Endothelial cell of umbilical vein (primary cell): ENCODE measurements at regions not wholly inside any gene's neighbourhood (a gene's known extent, or its start where the extent isn't known, plus 50 kb on each side); places are given as distances from the start of the nearest gene placed in this dataset.

Source experiments
- BruUV-seq: library from RNA; stranded (reverse); fragments of 400-500 nt; replicated peaks from 2 replicates; lab custom pipeline; 2021; lab: Mats Ljungman, UMichigan
- CTCF ChIA-PET: fragments of 300-600, 350-600 bp; sonication (Branson Sonifier 250); formaldehyde crosslinking; loops from one replicate; lab custom pipeline; 2021; ENCODE audit warnings: antibody characterized with exemption, inconsistent platforms; lab: Charles Lee
- POLR2A ChIA-PET: fragments of 300-600, 350-600 bp; sonication (Branson Sonifier 250); formaldehyde crosslinking; loops from one replicate; lab custom pipeline; 2021; ENCODE audit warnings: antibody characterized with exemption, inconsistent platforms; lab: Charles Lee
- DNase-seq: peaks from one replicate; pipeline ENCODE4 v3.0.0-alpha.2; 2011; ENCODE audit warnings: low read depth, low spot score
- FAIRE-seq: peaks from 2 replicates; lab custom pipeline; 2011; peaks lifted over from hg19 to GRCh38; lab: Jason Lieb, UNC
- H2AFZ ChIP-seq: 2 replicates; pipeline ENCODE4 v1.6.0; 2012; ENCODE audit warnings: low read depth, low read length, control low read depth, inconsistent platforms
- H3K27ac ChIP-seq: 2 replicates; pipeline ENCODE4 v1.5.1; 2011; ENCODE audit warnings: low read depth, mild to moderate bottlenecking, control low read depth, low read length, moderate library complexity; ENCODE audit not compliant: insufficient read depth
- H3K27me3 ChIP-seq, 2 experiments: 2 replicates each; pipeline versions ENCODE4 v1.6.0 to v1.6.1; 2011; ENCODE audit warnings: low read length in 2 of 2, mixed read lengths in 1 of 2; ENCODE audit not compliant: control insufficient read depth in 2 of 2, insufficient read depth in 2 of 2
- H3K36me3 ChIP-seq, 2 experiments: 2 replicates in 1 of 2; 3 replicates in 1 of 2; pipeline ENCODE4 v1.5.1; 2011; ENCODE audit warnings: low read length in 2 of 2, mild to moderate bottlenecking in 1 of 2, moderate library complexity in 1 of 2; ENCODE audit not compliant: control insufficient read depth in 2 of 2, insufficient read depth in 2 of 2; ENCODE audit errors: extremely low read depth in 1 of 2
- H3K4me1 ChIP-seq: 3 replicates; pipeline ENCODE4 v1.5.1; 2011; ENCODE audit warnings: mild to moderate bottlenecking, low read length; ENCODE audit not compliant: control insufficient read depth, insufficient read depth; ENCODE audit errors: extremely low read depth
- H3K4me2 ChIP-seq: 2 replicates; pipeline ENCODE4 v1.6.1; 2011; ENCODE audit warnings: low read length, control low read depth, mixed read lengths; ENCODE audit not compliant: insufficient read depth
- H3K4me3 ChIP-seq, 3 experiments: fragments of 200-600 bp in 1 of 3; sonication (generic), shearing (Covaris generic) in 1 of 3; replicated peaks in 1 of 3; 2 replicates each; pipeline ENCODE4 v1.5.1; 2011 to 2016; ENCODE audit warnings: control low read depth in 3 of 3, low read length in 3 of 3, mild to moderate bottlenecking in 2 of 3, inconsistent platforms in 1 of 3, low read depth in 1 of 3, moderate library complexity in 1 of 3; ENCODE audit not compliant: insufficient read depth in 1 of 3
- H3K79me2 ChIP-seq: 2 replicates; pipeline ENCODE4 v1.6.0; 2012; ENCODE audit warnings: low read length, inconsistent platforms; ENCODE audit not compliant: control insufficient read depth, insufficient read depth
- H3K9ac ChIP-seq: replicated peaks from 2 replicates; pipeline ENCODE3; 2011; ENCODE audit warnings: low read length, control low read depth; ENCODE audit not compliant: insufficient read depth; ENCODE audit errors: extremely low read depth
- H3K9me1 ChIP-seq: replicated peaks from 3 replicates; pipeline ENCODE4 v1.6.0; 2011; ENCODE audit warnings: mild to moderate bottlenecking, low read length; ENCODE audit not compliant: control insufficient read depth, insufficient read depth; ENCODE audit errors: extremely low read depth
- H3K9me3 ChIP-seq: replicated peaks from 2 replicates; pipeline ENCODE4 v1.5.1; 2012; ENCODE audit warnings: low read length, inconsistent platforms; ENCODE audit not compliant: control insufficient read depth, insufficient read depth
- H4K20me1 ChIP-seq: replicated peaks from 2 replicates; pipeline ENCODE3; 2011; ENCODE audit warnings: mild to moderate bottlenecking, low read length; ENCODE audit not compliant: control insufficient read depth, insufficient read depth; ENCODE audit errors: extremely low read depth
- CTCF ChIP-seq, 2 donors: IDR thresholded peaks; 1 replicate in 1 of 2; 2 replicates in 1 of 2; pipeline ENCODE4 v1.5.1; 2011; ENCODE audit warnings: low read length in 2 of 2, mild to moderate bottlenecking in 2 of 2, moderate library complexity in 2 of 2, control low read depth in 1 of 2, inconsistent platforms in 1 of 2, low read depth in 1 of 2; ENCODE audit not compliant: insufficient read depth in 1 of 2; ENCODE audit errors: extremely low read depth in 1 of 2
- EZH2 ChIP-seq: IDR thresholded peaks from 2 replicates; pipeline ENCODE4 v1.6.1; 2012; ENCODE audit warnings: borderline replicate concordance, low read depth, mild to moderate bottlenecking, moderate library complexity, low read length, inconsistent platforms; ENCODE audit not compliant: severe bottlenecking
- FOS ChIP-seq: IDR thresholded peaks from 2 replicates; pipeline ENCODE4 v1.6.1; 2011; ENCODE audit warnings: mild to moderate bottlenecking, low read length, moderate library complexity, borderline replicate concordance; ENCODE audit not compliant: insufficient read depth
- GATA2 ChIP-seq: IDR thresholded peaks from 2 replicates; pipeline ENCODE4 v1.7.0; 2011; ENCODE audit warnings: low read depth, mild to moderate bottlenecking, moderate library complexity, mixed read lengths, low read length; ENCODE audit not compliant: insufficient read length, insufficient read depth
- JUN ChIP-seq: IDR thresholded peaks from 2 replicates; pipeline ENCODE4 v1.6.1; 2011; ENCODE audit warnings: borderline replicate concordance, low read depth; ENCODE audit not compliant: insufficient read length, insufficient read depth
- MAX ChIP-seq: IDR thresholded peaks from 2 replicates; pipeline ENCODE4 v1.6.1; 2011; ENCODE audit not compliant: insufficient read depth, insufficient read length
- MYC ChIP-seq: IDR thresholded peaks from one replicate; pipeline ENCODE4 v1.6.1; 2011; ENCODE audit warnings: mild to moderate bottlenecking, low read depth, low read length
- POLR2A ChIP-seq: IDR thresholded peaks from 2 replicates; pipeline ENCODE4 v1.6.1; 2012; ENCODE audit warnings: low read depth, mild to moderate bottlenecking, control low read depth, low read length
- POLR2AphosphoS5 ChIP-seq: IDR thresholded peaks from 2 replicates; pipeline ENCODE4 v1.6.1; 2012; ENCODE audit warnings: low read depth, mild to moderate bottlenecking, control low read depth, low read length, moderate library complexity; ENCODE audit not compliant: insufficient read depth
- dilution Hi-C: fragments of 300-500 bp; cut with MboI; formaldehyde crosslinking; loops from one replicate; pipeline ENCODE4 v1.15.0; 2019; ENCODE audit warnings: low sequenced_read_pairs; ENCODE audit not compliant: extremely low pct_ligation_motif_present
- intact Hi-C: fragments of 100-400 bp; cut with micrococcal nuclease; formaldehyde crosslinking; loops from one replicate; pipeline ENCODE4 v1.10.0; 2022

GRCh38 chr4:140220058-140220457, 66.1 kb upstream of the MAML3 start:
- H3K79me2 ChIP-seq, result no peaks in the 10 kb centered on the region
- H3K27ac ChIP-seq, result no peak overlapping the region
- intact Hi-C loops (no loop called here), dilution Hi-C loops (no loop called here)
- no peak overlapping the region for H3K4me3 ChIP-seq
- H3K9me1 ChIP-seq, result no peaks in the 10 kb centered on the region
- H3K36me3 ChIP-seq, result no peaks in the 10 kb centered on the region
- no peak overlapping the region for H3K4me2 ChIP-seq
- no peak overlapping the region for H2AFZ ChIP-seq
- DNase-seq, result no peak
- POLR2A ChIA-PET, result no interaction called here
- BruUV-seq, result no TSS peak
- no peaks in the 10 kb centered on the region for H4K20me1 ChIP-seq
- H3K27me3 ChIP-seq, result no peaks in the 10 kb centered on the region
- peaks cover 19% of the 10 kb centered on the region for H3K4me1 ChIP-seq
- FAIRE-seq, result no peak
- CTCF ChIA-PET, result no interaction called here
- no peaks in the 10 kb centered on the region for H3K9me3 ChIP-seq
- no peak overlapping the region for H3K9ac ChIP-seq
- TF ChIP-seq FOS (no peak), GATA2 (no peak), POLR2A (no peak), EZH2 (no peak), MYC (no peak), POLR2AphosphoS5 (no peak), JUN (no peak), CTCF (IDR thresholded peaks at IDR 0.05; ENCODE audit: extremely low read depth in 1 of 2, insufficient read depth in 1 of 2, low read depth in 1 of 2, low read length in 2 of 2) (no peak), MAX (no peak)
